SH-SY5Y (cell line): ENCODE measurements at regions not wholly inside any gene's neighbourhood (a gene's known extent, or its start where the extent isn't known, plus 50 kb on each side); places are given as distances from the start of the nearest gene placed in this dataset.

Experiments
- GATA2 ChIP-seq: IDR thresholded peaks from 2 replicates; pipeline ENCODE4 v1.6.1; 2011; ENCODE audit warnings: mild to moderate bottlenecking, low read depth, low read length
- GATA3 ChIP-seq: IDR thresholded peaks from 2 replicates; pipeline ENCODE4 v1.6.1; 2011; ENCODE audit warnings: low read depth, mild to moderate bottlenecking, low read length, moderate library complexity

GRCh38 chr2:172275239-172275638 lies 152.1 kb upstream of the ITGA6 start:
- TF ChIP-seq GATA2, result no peak
- TF ChIP-seq GATA3, result no peak
